ENCODE measurements at regions not wholly inside any gene's neighbourhood (a gene's known extent, or its start where the extent isn't known, plus 50 kb on each side); places are given as distances from the start of the nearest gene placed in this dataset.

DNA sequence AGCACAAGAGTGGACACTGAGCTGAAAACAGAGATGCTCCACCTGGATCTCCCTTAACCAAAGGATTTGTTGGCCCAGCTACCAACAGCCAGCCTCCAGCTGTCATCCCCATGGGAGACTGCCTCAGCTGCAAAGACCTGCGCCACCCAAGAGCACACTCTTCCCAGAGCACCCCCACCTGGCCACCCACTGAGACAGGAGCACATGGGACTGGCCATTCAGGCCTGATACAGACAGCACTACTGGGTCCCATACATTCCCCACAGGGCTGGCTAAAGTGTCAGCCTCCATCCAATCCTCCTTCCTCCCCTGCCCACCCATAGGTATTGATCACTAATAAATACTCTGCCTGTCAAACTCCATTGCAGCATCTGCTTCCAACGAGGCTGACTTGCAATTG, 241.5 kb downstream of the BCL11B start:
- no peaks in the 10 kb centered on the region for H3K9me3 ChIP-seq (ENCODE audit: low read length)
- no peak overlapping the region for H3K27ac ChIP-seq (ENCODE audit: extremely low read length, insufficient read depth, low read length)
- H3K9ac ChIP-seq (ENCODE audit: insufficient read depth, low read depth, low read length): no peak overlapping the region
- POLR2A ChIA-PET: no interaction called here
- DNase-seq (ENCODE audit: low spot score) (no peak), ATAC-seq (no peak), FAIRE-seq (no peak)
- no peaks in the 10 kb centered on the region for H4K20me1 ChIP-seq (ENCODE audit: insufficient read depth, low read length)
- no TSS peak for BruUV-seq (replicated peaks)
- no peaks in the 10 kb centered on the region for H3K4me1 ChIP-seq (ENCODE audit: insufficient read depth, low read length)
- TF ChIP-seq GATA4 (IDR thresholded peaks at IDR 0.05; ENCODE audit: borderline replicate concordance, low read depth) (no peak), ZNF337 (CRISPR knock-in tag; IDR thresholded peaks at IDR 0.05; ENCODE audit: borderline replicate concordance, low read depth) (no peak), ZNF724P (CRISPR knock-in tag; IDR thresholded peaks at IDR 0.05; ENCODE audit: borderline replicate concordance) (no peak)
- TF ChIP-seq, protein P1, sequence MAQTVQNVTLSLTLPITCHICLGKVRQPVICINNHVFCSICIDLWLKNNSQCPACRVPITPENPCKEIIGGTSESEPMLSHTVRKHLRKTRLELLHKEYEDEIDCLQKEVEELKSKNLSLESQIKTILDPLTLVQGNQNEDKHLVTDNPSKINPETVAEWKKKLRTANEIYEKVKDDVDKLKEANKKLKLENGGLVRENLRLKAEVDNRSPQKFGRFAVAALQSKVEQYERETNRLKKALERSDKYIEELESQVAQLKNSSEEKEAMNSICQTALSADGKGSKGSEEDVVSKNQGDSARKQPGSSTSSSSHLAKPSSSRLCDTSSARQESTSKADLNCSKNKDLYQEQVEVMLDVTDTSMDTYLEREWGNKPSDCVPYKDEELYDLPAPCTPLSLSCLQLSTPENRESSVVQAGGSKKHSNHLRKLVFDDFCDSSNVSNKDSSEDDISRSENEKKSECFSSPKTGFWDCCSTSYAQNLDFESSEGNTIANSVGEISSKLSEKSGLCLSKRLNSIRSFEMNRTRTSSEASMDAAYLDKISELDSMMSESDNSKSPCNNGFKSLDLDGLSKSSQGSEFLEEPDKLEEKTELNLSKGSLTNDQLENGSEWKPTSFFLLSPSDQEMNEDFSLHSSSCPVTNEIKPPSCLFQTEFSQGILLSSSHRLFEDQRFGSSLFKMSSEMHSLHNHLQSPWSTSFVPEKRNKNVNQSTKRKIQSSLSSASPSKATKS (CRISPR knock-in tag; IDR thresholded peaks at IDR 0.05): no peak
- CTCF ChIA-PET (ENCODE audit: low intra/inter-chr PET ratio, low total read pairs): no interaction called here
- 5% methylated on average over 2 of the region's 2 CpGs for WGBS (ENCODE audit: low lambda C conversion rate)
- intact Hi-C loops (cut with micrococcal nuclease; ENCODE audit: unreplicated experiment): no loop called here
- no peaks in the 10 kb centered on the region for H3K79me2 ChIP-seq (ENCODE audit: insufficient read depth, low read length)
- no peaks in the 10 kb centered on the region for H3K36me3 ChIP-seq (replicated peaks in 1 of 2; ENCODE audit: control insufficient read depth in 1 of 2, insufficient read depth in 2 of 2, low read length in 2 of 2)
- no peak overlapping the region for H3K4me3 ChIP-seq (replicated peaks in 1 of 3; ENCODE audit: insufficient read depth in 1 of 3, low read depth in 2 of 3, low read length in 3 of 3)
- no peak overlapping the region for H2AFZ ChIP-seq (ENCODE audit: low read length)
- H3K27me3 ChIP-seq (ENCODE audit: control insufficient read depth in 1 of 2, insufficient read depth in 2 of 2, low read length in 2 of 2): no peaks in the 10 kb centered on the region; a peak in 2 of 5 replicates
- no peak overlapping the region for H3K4me2 ChIP-seq (ENCODE audit: low read depth, low read length)
- in situ Hi-C loops (cut with HindIII; ENCODE audit: extremely low pct_ligation_motif_present, low pct_unique_long_range_greater_than_20kb): no loop called here

DNA sequence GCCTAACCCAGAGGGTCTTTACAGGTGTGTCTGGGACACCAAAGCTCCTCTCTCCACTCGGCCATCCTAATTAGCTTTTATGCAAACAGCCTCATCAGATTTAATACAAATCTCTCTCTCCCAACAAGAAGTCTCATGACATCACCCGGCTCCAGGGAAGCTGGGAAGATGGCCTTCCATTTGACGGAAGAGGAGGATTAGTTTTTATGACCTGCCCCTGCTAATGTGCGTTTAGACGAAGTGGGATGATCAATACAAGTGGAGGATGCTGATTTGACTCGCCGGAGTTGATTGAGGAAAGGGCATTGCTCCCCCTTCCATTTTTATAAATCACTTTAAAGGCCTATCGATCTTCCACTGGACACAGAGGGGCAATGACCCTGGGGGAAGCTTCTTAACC, 239.2 kb downstream of the BCL11B start:
- POLR2A ChIA-PET: no interaction called here
- intact Hi-C loops (cut with micrococcal nuclease; ENCODE audit: unreplicated experiment) (no loop called here), in situ Hi-C loops (cut with HindIII; ENCODE audit: extremely low pct_ligation_motif_present, low pct_unique_long_range_greater_than_20kb) (no loop called here)
- H3K4me2 ChIP-seq (ENCODE audit: low read depth, low read length): no peak overlapping the region
- no peak for ATAC-seq
- CTCF ChIA-PET (ENCODE audit: low intra/inter-chr PET ratio, low total read pairs): no interaction called here
- DNase-seq (ENCODE audit: low spot score): no peak
- H3K9me3 ChIP-seq (ENCODE audit: low read length): no peaks in the 10 kb centered on the region
- H3K9ac ChIP-seq (ENCODE audit: insufficient read depth, low read depth, low read length): no peak overlapping the region
- H3K27me3 ChIP-seq (ENCODE audit: control insufficient read depth in 1 of 2, insufficient read depth in 2 of 2, low read length in 2 of 2): peaks cover 0 to 5% of the 10 kb centered on the region in 2 experiments; a peak in 2 of 5 replicates
- 28% methylated on average over 8 of the region's 8 CpGs for WGBS (ENCODE audit: low lambda C conversion rate)
- H3K4me3 ChIP-seq (replicated peaks in 1 of 3; ENCODE audit: insufficient read depth in 1 of 3, low read depth in 2 of 3, low read length in 3 of 3): no peak overlapping the region
- TF ChIP-seq ZFP82 (CRISPR knock-in tag; IDR thresholded peaks at IDR 0.05; ENCODE audit: borderline replicate concordance) (no peak), GLI4 (CRISPR knock-in tag; IDR thresholded peaks at IDR 0.05; ENCODE audit: borderline replicate concordance) (no peak)
- H3K36me3 ChIP-seq (replicated peaks in 1 of 2; ENCODE audit: control insufficient read depth in 1 of 2, insufficient read depth in 2 of 2, low read length in 2 of 2): no peaks in the 10 kb centered on the region
- H3K4me1 ChIP-seq (ENCODE audit: insufficient read depth, low read length): no peaks in the 10 kb centered on the region
- H2AFZ ChIP-seq (ENCODE audit: low read length): no peak overlapping the region
- no peak overlapping the region for H3K27ac ChIP-seq (ENCODE audit: extremely low read length, insufficient read depth, low read length)
- H3K79me2 ChIP-seq (ENCODE audit: insufficient read depth, low read length): no peaks in the 10 kb centered on the region
- H4K20me1 ChIP-seq (ENCODE audit: insufficient read depth, low read length): no peaks in the 10 kb centered on the region
- BruUV-seq (replicated peaks): no TSS peak
- FAIRE-seq: no peak

All from HepG2 (cell line).